ENCODE measurements at regions not wholly inside any gene's neighbourhood (a gene's known extent, or its start where the extent isn't known, plus 50 kb on each side); places are given as distances from the start of the nearest gene placed in this dataset.

DNA sequence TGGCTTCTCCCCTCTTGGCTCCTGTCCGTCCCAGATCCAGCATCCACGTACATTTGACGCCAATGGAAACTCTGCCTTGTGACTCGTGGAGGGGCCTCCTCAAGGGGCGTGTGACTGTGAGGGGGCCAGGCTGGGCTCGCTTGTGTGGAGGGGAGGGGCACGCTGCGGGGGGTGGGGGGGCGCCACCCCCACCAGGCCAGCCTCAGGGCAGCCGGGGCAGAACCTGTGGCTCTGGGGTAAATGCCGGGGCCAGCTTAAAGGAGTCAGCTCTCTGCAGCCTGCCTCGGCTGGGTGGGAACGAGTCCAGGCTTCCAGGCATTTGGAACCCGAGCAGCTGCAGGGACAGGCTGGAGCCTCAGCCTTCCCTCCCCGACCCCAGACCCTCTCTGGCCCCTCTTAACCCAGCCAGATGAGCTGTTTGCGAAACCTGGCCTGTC, 94.1 kb downstream of the SIK1 start:
- Histone ChIP-seq H3K9me1 (replicated peaks; ENCODE audit: control insufficient read depth, extremely low read depth, insufficient read depth, low read length) (no peaks in the 10 kb centered on the region), H3K9me3 (replicated peaks; ENCODE audit: control insufficient read depth, insufficient read depth, low read length) (no peaks in the 10 kb centered on the region), H3K36me3 (ENCODE audit: control insufficient read depth in 2 of 2, extremely low read depth in 1 of 2, insufficient read depth in 2 of 2, low read length in 2 of 2) (no peaks in the 10 kb centered on the region), H3K4me3 (replicated peaks in 1 of 3; ENCODE audit: insufficient read depth in 1 of 3, low read depth in 1 of 3, low read length in 3 of 3) (no peak overlapping the region), H3K27ac (ENCODE audit: insufficient read depth, low read depth, low read length) (peak overlapping the region; percentile 49), H3K4me1 (ENCODE audit: control insufficient read depth, extremely low read depth, insufficient read depth, low read length) (peaks cover 18% of the 10 kb centered on the region), H4K20me1 (replicated peaks; ENCODE audit: control insufficient read depth, extremely low read depth, insufficient read depth, low read length) (no peaks in the 10 kb centered on the region), H2AFZ (ENCODE audit: low read depth, low read length) (no peak overlapping the region), H3K9ac (replicated peaks; ENCODE audit: extremely low read depth, insufficient read depth, low read length) (peak overlapping the region; percentile 48), H3K27me3 (ENCODE audit: control insufficient read depth in 2 of 2, insufficient read depth in 2 of 2, low read length in 2 of 2) (no peaks in the 10 kb centered on the region), H3K4me2 (ENCODE audit: insufficient read depth, low read length) (no peak overlapping the region), H3K79me2 (ENCODE audit: control insufficient read depth, insufficient read depth, low read length) (no peaks in the 10 kb centered on the region)
- intact Hi-C loops (cut with micrococcal nuclease): loop anchor here (1.0 to 5.0 kb wide), 3 partner anchors 7 to 324 kb away; partner anchors contain the start of genes HSF2BP and RRP1B
- TF ChIP-seq GATA2 (IDR thresholded peaks at IDR 0.05; ENCODE audit: insufficient read depth, insufficient read length, low read depth, low read length) (no peak), MYC (IDR thresholded peaks at IDR 0.05; ENCODE audit: low read depth, low read length) (no peak), POLR2A (IDR thresholded peaks at IDR 0.05; ENCODE audit: low read depth, low read length) (no peak)
- TF ChIP-seq, protein P1, sequence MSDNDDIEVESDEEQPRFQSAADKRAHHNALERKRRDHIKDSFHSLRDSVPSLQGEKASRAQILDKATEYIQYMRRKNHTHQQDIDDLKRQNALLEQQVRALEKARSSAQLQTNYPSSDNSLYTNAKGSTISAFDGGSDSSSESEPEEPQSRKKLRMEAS (IDR thresholded peaks at IDR 0.05; ENCODE audit: insufficient read depth, insufficient read length): no peak
- ChIA-PET POLR2A (no interaction called here), CTCF (no interaction called here)
- dilution Hi-C loops (cut with MboI; ENCODE audit: extremely low pct_ligation_motif_present, low sequenced_read_pairs): no loop called here
- BruUV-seq (replicated peaks): no TSS peak
- FAIRE-seq (peak; percentile 48), DNase-seq (ENCODE audit: low read depth, low spot score) (no peak)

DNA sequence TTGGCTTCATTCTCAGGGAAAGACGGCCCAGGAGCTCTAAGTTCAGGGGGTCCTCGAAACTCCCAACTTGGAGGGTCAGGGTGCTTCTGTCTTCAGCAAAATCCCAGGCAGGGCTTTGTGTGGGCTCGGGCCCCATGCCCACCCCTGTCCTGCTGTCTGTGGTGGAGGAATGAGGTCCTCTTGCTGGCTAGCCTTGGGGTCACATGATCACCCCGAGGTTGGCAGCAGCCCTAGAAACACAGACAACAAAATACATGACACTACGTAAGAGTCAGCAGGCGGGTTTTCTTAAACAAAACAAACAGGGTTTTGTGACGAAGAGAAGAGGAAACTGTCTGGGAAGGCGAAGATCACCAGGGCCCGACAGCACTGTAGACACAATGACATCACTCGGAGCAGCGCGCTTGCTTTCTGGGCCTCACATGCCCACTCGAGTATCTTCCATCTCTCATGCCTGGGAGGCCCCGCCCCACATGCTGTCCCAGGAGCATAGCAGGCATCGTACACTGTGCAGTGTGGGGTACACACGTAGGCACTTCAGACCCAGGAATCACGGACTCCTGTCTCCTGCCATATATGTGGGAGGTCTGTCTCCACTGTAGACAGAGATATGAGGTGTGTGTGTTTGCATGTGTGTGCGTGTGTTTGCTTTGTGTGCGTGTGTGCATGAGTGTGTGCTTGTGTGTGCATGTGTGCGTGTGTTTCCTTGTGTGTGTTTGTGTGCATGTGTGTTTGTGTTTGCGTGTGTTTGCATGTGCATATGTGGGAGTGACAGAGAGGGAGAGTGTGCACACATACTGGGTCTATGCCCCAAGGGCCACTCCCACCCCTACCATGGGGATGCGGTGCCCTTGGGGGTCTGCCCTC, 94.7 kb downstream of the SIK1 start:
- dilution Hi-C loops (cut with MboI; ENCODE audit: extremely low pct_ligation_motif_present, low sequenced_read_pairs) (no loop called here), intact Hi-C loops (cut with micrococcal nuclease) (loop anchor here (1.0 to 5.0 kb wide), 3 partner anchors 8 to 325 kb away; partner anchors contain the start of genes HSF2BP and RRP1B)
- Histone ChIP-seq H3K9me1 (replicated peaks; ENCODE audit: control insufficient read depth, extremely low read depth, insufficient read depth, low read length) (no peaks in the 10 kb centered on the region), H4K20me1 (replicated peaks; ENCODE audit: control insufficient read depth, extremely low read depth, insufficient read depth, low read length) (no peaks in the 10 kb centered on the region), H3K9ac (replicated peaks; ENCODE audit: extremely low read depth, insufficient read depth, low read length) (peak overlapping the region; percentile 20), H3K9me3 (replicated peaks; ENCODE audit: control insufficient read depth, insufficient read depth, low read length) (no peaks in the 10 kb centered on the region), H3K36me3 (ENCODE audit: control insufficient read depth in 2 of 2, extremely low read depth in 1 of 2, insufficient read depth in 2 of 2, low read length in 2 of 2) (no peaks in the 10 kb centered on the region), H3K27ac (ENCODE audit: insufficient read depth, low read depth, low read length) (peak overlapping the region; percentile 64), H3K4me2 (ENCODE audit: insufficient read depth, low read length) (no peak overlapping the region), H3K79me2 (ENCODE audit: control insufficient read depth, insufficient read depth, low read length) (no peaks in the 10 kb centered on the region), H3K27me3 (ENCODE audit: control insufficient read depth in 2 of 2, insufficient read depth in 2 of 2, low read length in 2 of 2) (no peaks in the 10 kb centered on the region), H3K4me1 (ENCODE audit: control insufficient read depth, extremely low read depth, insufficient read depth, low read length) (peaks cover 18% of the 10 kb centered on the region), H2AFZ (ENCODE audit: low read depth, low read length) (no peak overlapping the region), H3K4me3 (replicated peaks in 1 of 3; ENCODE audit: insufficient read depth in 1 of 3, low read depth in 1 of 3, low read length in 3 of 3) (no peak overlapping the region)
- DNase-seq (ENCODE audit: low read depth, low spot score) (peak; percentile 94), FAIRE-seq (peak; percentile 83)
- CTCF ChIA-PET: interaction anchor here (0.7 to 1.1 kb wide), 3 partner anchors 8 to 12 kb away, joined by 3 to 5 read pairs (median 3); no protein-coding TSS in a partner anchor
- BruUV-seq (replicated peaks): TSS peak; percentile 45
- POLR2A ChIA-PET: no interaction called here
- TF ChIP-seq POLR2AphosphoS5 (IDR thresholded peaks at IDR 0.05; ENCODE audit: insufficient read depth, low read depth, low read length) (peak; percentile 16), JUN (IDR thresholded peaks at IDR 0.05; ENCODE audit: borderline replicate concordance, insufficient read depth, insufficient read length, low read depth) (peak; percentile 52), FOS (IDR thresholded peaks at IDR 0.05; ENCODE audit: borderline replicate concordance, insufficient read depth, low read length) (no peak), GATA2 (IDR thresholded peaks at IDR 0.05; ENCODE audit: insufficient read depth, insufficient read length, low read depth, low read length) (no peak), MYC (IDR thresholded peaks at IDR 0.05; ENCODE audit: low read depth, low read length) (no peak), POLR2A (IDR thresholded peaks at IDR 0.05; ENCODE audit: low read depth, low read length) (no peak)
- TF ChIP-seq, protein P2, sequence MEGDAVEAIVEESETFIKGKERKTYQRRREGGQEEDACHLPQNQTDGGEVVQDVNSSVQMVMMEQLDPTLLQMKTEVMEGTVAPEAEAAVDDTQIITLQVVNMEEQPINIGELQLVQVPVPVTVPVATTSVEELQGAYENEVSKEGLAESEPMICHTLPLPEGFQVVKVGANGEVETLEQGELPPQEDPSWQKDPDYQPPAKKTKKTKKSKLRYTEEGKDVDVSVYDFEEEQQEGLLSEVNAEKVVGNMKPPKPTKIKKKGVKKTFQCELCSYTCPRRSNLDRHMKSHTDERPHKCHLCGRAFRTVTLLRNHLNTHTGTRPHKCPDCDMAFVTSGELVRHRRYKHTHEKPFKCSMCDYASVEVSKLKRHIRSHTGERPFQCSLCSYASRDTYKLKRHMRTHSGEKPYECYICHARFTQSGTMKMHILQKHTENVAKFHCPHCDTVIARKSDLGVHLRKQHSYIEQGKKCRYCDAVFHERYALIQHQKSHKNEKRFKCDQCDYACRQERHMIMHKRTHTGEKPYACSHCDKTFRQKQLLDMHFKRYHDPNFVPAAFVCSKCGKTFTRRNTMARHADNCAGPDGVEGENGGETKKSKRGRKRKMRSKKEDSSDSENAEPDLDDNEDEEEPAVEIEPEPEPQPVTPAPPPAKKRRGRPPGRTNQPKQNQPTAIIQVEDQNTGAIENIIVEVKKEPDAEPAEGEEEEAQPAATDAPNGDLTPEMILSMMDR (IDR thresholded peaks at IDR 0.05; ENCODE audit: extremely low read depth in 1 of 2, insufficient read depth in 1 of 2, low read depth in 1 of 2, low read length in 2 of 2): no peak
- TF ChIP-seq, protein P1 (IDR thresholded peaks at IDR 0.05; ENCODE audit: insufficient read depth, insufficient read length): peak; percentile 45
